ENCODE measurements at regions not wholly inside any gene's neighbourhood (a gene's known extent, or its start where the extent isn't known, plus 50 kb on each side); places are given as distances from the start of the nearest gene placed in this dataset.

- Histone ChIP-seq H4K20me1 (ENCODE audit: insufficient read depth) (no peaks in the 10 kb centered on the region), H3K79me2 (ENCODE audit: insufficient read depth) (no peaks in the 10 kb centered on the region), H3K9ac (peak overlapping the region; percentile 17; the same call in 1 of the 2 replicates), H2AFZ (ENCODE audit: low read depth) (peak overlapping the region; percentile 34; the same call in 1 of the 2 replicates), H3K27me3 (ENCODE audit: insufficient read depth) (no peaks in the 10 kb centered on the region), H3K9me2 (no peaks in the 10 kb centered on the region), H3K9me3 (no peaks in the 10 kb centered on the region), H3K4me3 (ENCODE audit: low read depth in 2 of 2, low read length in 1 of 2) (no peak overlapping the region), H3K36me3 (replicated peaks in 1 of 2; ENCODE audit: control insufficient read depth in 1 of 2, insufficient read depth in 2 of 2, low read length in 1 of 2) (no peaks in the 10 kb centered on the region), H3K4me2 (peak overlapping the region; percentile 28), H3K4me1 (ENCODE audit: control insufficient read depth in 1 of 2, insufficient read depth in 2 of 2, low read depth in 1 of 2, low read length in 1 of 2) (peaks cover 0 to 11% of the 10 kb centered on the region in 2 experiments; a peak in 2 of 4 replicates), H3K27ac (ENCODE audit: low read depth in 2 of 2, low read length in 1 of 2) (peak overlapping the region in 1 of 2 experiments; percentile 82; a peak in 3 of 4 replicates), H3F3A (replicated peaks; ENCODE audit: insufficient read depth) (peaks cover 27% of the 10 kb centered on the region)
- POLR2A ChIA-PET, result no interaction called here
- 20% methylated on average over 1 of the region's 1 CpG for WGBS (ENCODE audit: low lambda C conversion rate)
- TF ChIP-seq NFIC (IDR thresholded peaks at IDR 0.05; ENCODE audit: borderline replicate concordance), result no peak
- TF ChIP-seq TCF12 (IDR thresholded peaks at IDR 0.05), result peak; percentile 45
- no peak for DNase-seq
- CTCF ChIA-PET, result interaction anchor here (0.7 kb wide), 1 partner anchor 122 kb away, joined by 3 read pairs; no protein-coding TSS in a partner anchor
Observed at GRCh38 chr2:150076281-150076680, 411.2 kb downstream of the RND3 start.

- H3F3A ChIP-seq (replicated peaks; ENCODE audit: insufficient read depth), result peaks cover 27% of the 10 kb centered on the region
- no peaks in the 10 kb centered on the region for H3K9me3 ChIP-seq
- peak overlapping the region; percentile 28 for H3K4me2 ChIP-seq
- WGBS (ENCODE audit: low lambda C conversion rate), result 16% methylated on average over 2 of the region's 2 CpGs
- POLR2A ChIA-PET, result no interaction called here
- H3K4me1 ChIP-seq (ENCODE audit: control insufficient read depth in 1 of 2, insufficient read depth in 2 of 2, low read depth in 1 of 2, low read length in 1 of 2), result peaks cover 0 to 8% of the 10 kb centered on the region in 2 experiments; a peak in 2 of 4 replicates
- no peaks in the 10 kb centered on the region for H3K36me3 ChIP-seq (replicated peaks in 1 of 2; ENCODE audit: control insufficient read depth in 1 of 2, insufficient read depth in 2 of 2, low read length in 1 of 2)
- H4K20me1 ChIP-seq (ENCODE audit: insufficient read depth), result no peaks in the 10 kb centered on the region
- H3K9ac ChIP-seq, result peak overlapping the region; percentile 17; the same call in 1 of the 2 replicates
- no peak overlapping the region for H3K4me3 ChIP-seq (ENCODE audit: low read depth in 2 of 2, low read length in 1 of 2)
- peak overlapping the region; percentile 34; the same call in 1 of the 2 replicates for H2AFZ ChIP-seq (ENCODE audit: low read depth)
- CTCF ChIA-PET, result interaction anchor here (0.7 kb wide), 1 partner anchor 122 kb away, joined by 3 read pairs; no protein-coding TSS in a partner anchor
- H3K27me3 ChIP-seq (ENCODE audit: insufficient read depth), result no peaks in the 10 kb centered on the region
- DNase-seq, result no peak
- no peaks in the 10 kb centered on the region for H3K79me2 ChIP-seq (ENCODE audit: insufficient read depth)
- peak overlapping the region in 1 of 2 experiments; percentile 82; a peak in 3 of 4 replicates for H3K27ac ChIP-seq (ENCODE audit: low read depth in 2 of 2, low read length in 1 of 2)
- H3K9me2 ChIP-seq, result no peaks in the 10 kb centered on the region
- TF ChIP-seq SMC3 (IDR thresholded peaks at IDR 0.05; ENCODE audit: low read depth, low read length), result no peak
- TF ChIP-seq PBX3 (IDR thresholded peaks at IDR 0.05), result peak; percentile 55
- peak; percentile 83 for TF ChIP-seq JUND (IDR thresholded peaks at IDR 0.05)
- no peak for TF ChIP-seq RAD21 (IDR thresholded peaks at IDR 0.05; ENCODE audit: low read length)
- TF ChIP-seq NRF1 (IDR thresholded peaks at IDR 0.05; ENCODE audit: low read depth, low read length), result no peak
- no peak for TF ChIP-seq EZH2phosphoT487 (IDR thresholded peaks at IDR 0.05; ENCODE audit: borderline replicate concordance, low read depth)
- TF ChIP-seq CHD2 (IDR thresholded peaks at IDR 0.05; ENCODE audit: low read length, partially characterized antibody), result no peak
- no peak for TF ChIP-seq RCOR1 (IDR thresholded peaks at IDR 0.05; ENCODE audit: low read length)
- TF ChIP-seq MXI1 (IDR thresholded peaks at IDR 0.05; ENCODE audit: low read depth, low read length), result no peak
- no peak for TF ChIP-seq GATA2 (CRISPR knock-in tag; IDR thresholded peaks at IDR 0.05)
- no peak for TF ChIP-seq CTCF (IDR thresholded peaks at IDR 0.05)
- TF ChIP-seq RXRA (IDR thresholded peaks at IDR 0.05; ENCODE audit: borderline replicate concordance, low read depth), result no peak; the same call in 1 of the 2 replicates
- TF ChIP-seq TAF1 (IDR thresholded peaks at IDR 0.05; ENCODE audit: borderline replicate concordance, low read depth, low read length), result no peak
- TF ChIP-seq FOSL2 (IDR thresholded peaks at IDR 0.05; ENCODE audit: borderline replicate concordance, low read depth), result peak; percentile 88
- TF ChIP-seq MAX (IDR thresholded peaks at IDR 0.05; ENCODE audit: low read depth), result peak; percentile 8; the same call in 1 of the 2 replicates
- 0 out of 2 replicates have a peak, but pooled peaks have one; percentile 42 for TF ChIP-seq ZBTB33 (IDR thresholded peaks at IDR 0.05; ENCODE audit: borderline replicate concordance, low read depth)
- no peak for TF ChIP-seq FOXJ3 (CRISPR knock-in tag; IDR thresholded peaks at IDR 0.05)
- TF ChIP-seq GABPA (IDR thresholded peaks at IDR 0.05; ENCODE audit: low read depth), result no peak
- TF ChIP-seq POLR2AphosphoS5 (IDR thresholded peaks at IDR 0.05; ENCODE audit: low read depth, low read length), result no peak; the same call in 1 of the 2 replicates
- no peak for TF ChIP-seq YY1 (IDR thresholded peaks at IDR 0.05; ENCODE audit: low read depth)
- TF ChIP-seq EP300 (IDR thresholded peaks at IDR 0.05; ENCODE audit: borderline replicate concordance in 1 of 2, low read depth in 1 of 2, low read length in 1 of 2), result peak in 1 of 2 experiments; percentile 62; a peak in 1 of 4 replicates
Observed at GRCh38 chr2:150075831-150076230, 411.6 kb downstream of the RND3 start.
